Activated T-cell treated with anti-CD3 and anti-CD28 coated beads, Interleukin-2, amount 50 U/mL, for 24 hours (primary cell): ENCODE measurements at regions not wholly inside any gene's neighbourhood (a gene's known extent, or its start where the extent isn't known, plus 50 kb on each side); places are given as distances from the start of the nearest gene placed in this dataset.

Experiments
- DNase-seq: peaks from one replicate; pipeline ENCODE4 v3.0.0-alpha.2; 2020
- H3K27ac Mint-ChIP-seq: 2 replicates; pipeline ENCODE4 v1.8.0; 2020; ENCODE audit warnings: mild to moderate bottlenecking, mixed read lengths
- H3K27me3 Mint-ChIP-seq: 2 replicates; pipeline ENCODE4 v1.8.0; 2020; ENCODE audit warnings: mixed read lengths
- H3K36me3 Mint-ChIP-seq: 2 replicates; pipeline ENCODE4 v1.8.0; 2020; ENCODE audit warnings: low read depth, mixed read lengths
- H3K4me1 Mint-ChIP-seq: 2 replicates; pipeline ENCODE4 v1.8.0; 2020; ENCODE audit warnings: low read depth, mixed read lengths
- H3K4me3 Mint-ChIP-seq: 2 replicates; pipeline ENCODE4 v1.8.0; 2020; ENCODE audit warnings: mild to moderate bottlenecking, moderate library complexity, mixed read lengths
- H3K9me3 Mint-ChIP-seq: 2 replicates; pipeline ENCODE4 v1.8.0; 2020; ENCODE audit warnings: mixed read lengths

GRCh38 chr3:181764544-181764943 lies 52.8 kb downstream of the SOX2 start:
- H3K27ac Mint-ChIP-seq = no peak overlapping the region
- no peak overlapping the region for H3K4me3 Mint-ChIP-seq
- no peak for DNase-seq
- H3K27me3 Mint-ChIP-seq = peaks cover 3% of the 10 kb centered on the region
- no peaks in the 10 kb centered on the region for H3K4me1 Mint-ChIP-seq
- peaks cover 1% of the 10 kb centered on the region for H3K9me3 Mint-ChIP-seq
- no peaks in the 10 kb centered on the region for H3K36me3 Mint-ChIP-seq

- H3K27ac Mint-ChIP-seq = no peak overlapping the region
- peaks cover 3% of the 10 kb centered on the region for H3K27me3 Mint-ChIP-seq
- H3K36me3 Mint-ChIP-seq = no peaks in the 10 kb centered on the region
- H3K4me3 Mint-ChIP-seq = no peak overlapping the region
- H3K9me3 Mint-ChIP-seq = no peaks in the 10 kb centered on the region
- no peaks in the 10 kb centered on the region for H3K4me1 Mint-ChIP-seq
- no peak for DNase-seq
These were observed 58.6 kb downstream of the SOX2 start for GRCh38 chr3:181770296-181770695.

- no peak overlapping the region for H3K4me3 Mint-ChIP-seq
- H3K4me1 Mint-ChIP-seq = no peaks in the 10 kb centered on the region
- no peak for DNase-seq
- H3K36me3 Mint-ChIP-seq = no peaks in the 10 kb centered on the region
- H3K27me3 Mint-ChIP-seq = peaks cover 3% of the 10 kb centered on the region
- H3K9me3 Mint-ChIP-seq = no peaks in the 10 kb centered on the region
- H3K27ac Mint-ChIP-seq = no peak overlapping the region
These were observed 59.4 kb downstream of the SOX2 start for GRCh38 chr3:181771120-181771519.

GRCh38 chr3:181772166-181772565 lies 60.4 kb downstream of the SOX2 start:
- Mint-ChIP-seq H3K4me1 (no peaks in the 10 kb centered on the region), H3K36me3 (no peaks in the 10 kb centered on the region), H3K9me3 (no peaks in the 10 kb centered on the region), H3K4me3 (no peak overlapping the region), H3K27ac (no peak overlapping the region), H3K27me3 (peaks cover 3% of the 10 kb centered on the region)
- no peak for DNase-seq

- no peaks in the 10 kb centered on the region for H3K4me1 Mint-ChIP-seq
- peaks cover 7% of the 10 kb centered on the region for H3K27me3 Mint-ChIP-seq
- no peak overlapping the region for H3K4me3 Mint-ChIP-seq
- DNase-seq = no peak
- H3K9me3 Mint-ChIP-seq = no peaks in the 10 kb centered on the region
- no peak overlapping the region for H3K27ac Mint-ChIP-seq
- no peaks in the 10 kb centered on the region for H3K36me3 Mint-ChIP-seq
These were observed 62.2 kb downstream of the SOX2 start for GRCh38 chr3:181773921-181774320.

- no peak overlapping the region for H3K27ac Mint-ChIP-seq
- no peak overlapping the region for H3K4me3 Mint-ChIP-seq
- DNase-seq = no peak
- H3K4me1 Mint-ChIP-seq = no peaks in the 10 kb centered on the region
- H3K9me3 Mint-ChIP-seq = no peaks in the 10 kb centered on the region
- H3K36me3 Mint-ChIP-seq = no peaks in the 10 kb centered on the region
- H3K27me3 Mint-ChIP-seq = peaks cover 5% of the 10 kb centered on the region
These were observed 70.7 kb downstream of the SOX2 start for GRCh38 chr3:181782306-181782954.

GRCh38 chr3:181790561-181790960 lies 78.8 kb downstream of the SOX2 start:
- Mint-ChIP-seq H3K4me3 (no peak overlapping the region), H3K27ac (no peak overlapping the region), H3K4me1 (no peaks in the 10 kb centered on the region), H3K36me3 (no peaks in the 10 kb centered on the region), H3K27me3 (no peaks in the 10 kb centered on the region), H3K9me3 (no peaks in the 10 kb centered on the region)
- no peak for DNase-seq

GRCh38 chr3:181791056-181791955 lies 79.6 kb downstream of the SOX2 start:
- no peak overlapping the region for H3K27ac Mint-ChIP-seq
- H3K4me3 Mint-ChIP-seq = no peak overlapping the region
- no peaks in the 10 kb centered on the region for H3K4me1 Mint-ChIP-seq
- no peaks in the 10 kb centered on the region for H3K27me3 Mint-ChIP-seq
- H3K9me3 Mint-ChIP-seq = no peaks in the 10 kb centered on the region
- no peak for DNase-seq
- no peaks in the 10 kb centered on the region for H3K36me3 Mint-ChIP-seq

- Mint-ChIP-seq H3K27ac (no peak overlapping the region), H3K9me3 (no peaks in the 10 kb centered on the region), H3K4me1 (no peaks in the 10 kb centered on the region), H3K27me3 (no peaks in the 10 kb centered on the region), H3K36me3 (no peaks in the 10 kb centered on the region), H3K4me3 (no peak overlapping the region)
- no peak for DNase-seq
These were observed 81.3 kb downstream of the SOX2 start for GRCh38 chr3:181793006-181793405.

GRCh38 chr3:181794011-181794790 lies 82.5 kb downstream of the SOX2 start:
- Mint-ChIP-seq H3K9me3 (no peaks in the 10 kb centered on the region), H3K36me3 (no peaks in the 10 kb centered on the region), H3K27ac (no peak overlapping the region), H3K4me1 (no peaks in the 10 kb centered on the region), H3K4me3 (no peak overlapping the region), H3K27me3 (no peaks in the 10 kb centered on the region)
- no peak for DNase-seq

GRCh38 chr3:181796641-181797040 lies 84.9 kb downstream of the SOX2 start:
- no peak for DNase-seq
- Mint-ChIP-seq H3K4me3 (no peak overlapping the region), H3K36me3 (no peaks in the 10 kb centered on the region), H3K9me3 (no peaks in the 10 kb centered on the region), H3K27ac (no peak overlapping the region), H3K27me3 (no peaks in the 10 kb centered on the region), H3K4me1 (no peaks in the 10 kb centered on the region)

GRCh38 chr3:181797431-181797830 lies 85.7 kb downstream of the SOX2 start:
- H3K27ac Mint-ChIP-seq = no peak overlapping the region
- H3K4me1 Mint-ChIP-seq = no peaks in the 10 kb centered on the region
- H3K4me3 Mint-ChIP-seq = no peak overlapping the region
- DNase-seq = no peak
- no peaks in the 10 kb centered on the region for H3K27me3 Mint-ChIP-seq
- no peaks in the 10 kb centered on the region for H3K36me3 Mint-ChIP-seq
- H3K9me3 Mint-ChIP-seq = no peaks in the 10 kb centered on the region

GRCh38 chr3:181805703-181806102 lies 94.0 kb downstream of the SOX2 start:
- no peak for DNase-seq
- no peak overlapping the region for H3K27ac Mint-ChIP-seq
- no peaks in the 10 kb centered on the region for H3K9me3 Mint-ChIP-seq
- no peak overlapping the region for H3K4me3 Mint-ChIP-seq
- H3K27me3 Mint-ChIP-seq = no peaks in the 10 kb centered on the region
- no peaks in the 10 kb centered on the region for H3K4me1 Mint-ChIP-seq
- no peaks in the 10 kb centered on the region for H3K36me3 Mint-ChIP-seq

GRCh38 chr3:181808053-181808452 lies 96.3 kb downstream of the SOX2 start:
- DNase-seq = no peak
- Mint-ChIP-seq H3K9me3 (no peaks in the 10 kb centered on the region), H3K27me3 (no peaks in the 10 kb centered on the region), H3K4me3 (no peak overlapping the region), H3K27ac (no peak overlapping the region), H3K4me1 (no peaks in the 10 kb centered on the region), H3K36me3 (no peaks in the 10 kb centered on the region)

- Mint-ChIP-seq H3K27me3 (no peaks in the 10 kb centered on the region), H3K4me3 (no peak overlapping the region)
These were observed 112.0 kb downstream of the SOX2 start for GRCh38 chr3:181823716-181824115.

More at GRCh38 chr3:181823716-181824115, 112.0 kb downstream of the SOX2 start:
- Mint-ChIP-seq H3K9me3 (peaks cover 5% of the 10 kb centered on the region), H3K4me1 (no peaks in the 10 kb centered on the region), H3K27ac (no peak overlapping the region), H3K36me3 (no peaks in the 10 kb centered on the region)
- no peak for DNase-seq
